B cell (primary cell): ENCODE measurements at regions not wholly inside any gene's neighbourhood (a gene's known extent, or its start where the extent isn't known, plus 50 kb on each side); places are given as distances from the start of the nearest gene placed in this dataset.

Experiments used
- ATAC-seq: fragments of 200-7000 bp; cut with Tn5 transposase; one replicate; pipeline ENCODE4 v1.10.0; 2021; ENCODE audit warnings: low read depth, mild to moderate bottlenecking, moderate number of reproducible peaks, moderate library complexity
- CTCF ChIA-PET: fragments of 350-600 bp; sonication (Branson Sonifier 250); formaldehyde crosslinking; loops from one replicate; lab custom pipeline; 2021; ENCODE audit warnings: antibody characterized with exemption, inconsistent platforms; lab: Charles Lee
- POLR2A ChIA-PET: fragments of 350-600 bp; sonication (Branson Sonifier 250); formaldehyde crosslinking; loops from one replicate; lab custom pipeline; 2021; ENCODE audit warnings: antibody characterized with exemption; lab: Charles Lee
- DNase-seq: peaks from one replicate; pipeline ENCODE4 v3.0.0; 2013
- H2AFZ ChIP-seq: 2 replicates; pipeline ENCODE4 v1.6.1; 2012; ENCODE audit warnings: mild to moderate bottlenecking, low read depth, low read length; ENCODE audit not compliant: insufficient read depth, poor library complexity, severe bottlenecking
- H3K27ac ChIP-seq, 2 donors: 1 replicate in 1 of 2; 2 replicates in 1 of 2; pipeline ENCODE4 v1.5.1; 2012 to 2013; ENCODE audit warnings: low read length in 2 of 2, mild to moderate bottlenecking in 2 of 2, moderate library complexity in 1 of 2
- H3K27me3 ChIP-seq, 4 experiments: fragments of 200-600 bp in 1 of 4; sonication (generic) in 1 of 4; replicated peaks in 1 of 4; 1 replicate in 2 of 4; 2 replicates in 2 of 4; pipeline versions ENCODE4 v1.6.1 to v1.7.0; 2013 to 2016; ENCODE audit warnings: low read length in 3 of 4, mild to moderate bottlenecking in 2 of 4, mixed read lengths in 1 of 4, moderate library complexity in 1 of 4; ENCODE audit not compliant: insufficient read depth in 4 of 4, control insufficient read depth in 3 of 4; ENCODE audit errors: control extremely low read depth in 1 of 4
- H3K36me3 ChIP-seq, 2 experiments: replicated peaks in 1 of 2; 1 replicate in 1 of 2; 2 replicates in 1 of 2; pipeline versions ENCODE4 v1.6.1 to v1.7.1; 2013; ENCODE audit warnings: low read length in 1 of 2; ENCODE audit not compliant: insufficient read depth in 2 of 2, control insufficient read depth in 1 of 2; ENCODE audit errors: control extremely low read depth in 1 of 2, extremely low read depth in 1 of 2
- H3K4me1 ChIP-seq, 2 donors: fragments of 200-600 bp in 1 of 2; sonication (generic) in 1 of 2; 1 replicate in 1 of 2; 2 replicates in 1 of 2; pipeline versions ENCODE4 v1.5.1 to v1.6.1; 2013 to 2017; ENCODE audit warnings: low read length in 2 of 2; ENCODE audit not compliant: control insufficient read depth in 2 of 2, insufficient read depth in 2 of 2
- H3K4me2 ChIP-seq: replicated peaks from 2 replicates; pipeline ENCODE3; 2012; ENCODE audit warnings: mild to moderate bottlenecking, low read depth, low read length; ENCODE audit not compliant: poor library complexity, severe bottlenecking
- H3K4me3 ChIP-seq, 5 experiments: fragments of 200-600 bp in 1 of 5; sonication (generic) in 1 of 5; 1 replicate in 3 of 5; 2 replicates in 2 of 5; pipeline versions ENCODE4 v1.5.1 to v1.7.0; 2011 to 2016; ENCODE audit warnings: low read length in 4 of 5, mild to moderate bottlenecking in 4 of 5, low read depth in 2 of 5, control low read depth in 1 of 5, moderate library complexity in 1 of 5; ENCODE audit not compliant: insufficient read depth in 1 of 5; ENCODE audit errors: control extremely low read depth in 1 of 5, extremely low read depth in 1 of 5
- H3K79me2 ChIP-seq: fragments of 200-600 bp; sonication (generic); one replicate; pipeline ENCODE4 v1.6.0; 2016; ENCODE audit warnings: low read length; ENCODE audit not compliant: control insufficient read depth, insufficient read depth
- H3K9ac ChIP-seq: fragments of 200-600 bp; sonication (generic); 2 replicates; pipeline ENCODE4 v1.6.1; 2017; ENCODE audit warnings: mild to moderate bottlenecking, low read length, moderate library complexity
- H3K9me3 ChIP-seq, 3 donors: one replicate each; pipeline versions ENCODE4 v1.6.1 to v1.7.1; 2013; ENCODE audit warnings: low read length in 2 of 3; ENCODE audit not compliant: control insufficient read depth in 2 of 3, insufficient read depth in 1 of 3; ENCODE audit errors: control extremely low read depth in 1 of 3
- H4K20me1 ChIP-seq: 2 replicates; pipeline ENCODE4 v1.6.0; 2012; ENCODE audit warnings: mild to moderate bottlenecking, low read length; ENCODE audit not compliant: insufficient read depth, control insufficient read depth, poor library complexity, severe bottlenecking
- H3K27ac Mint-ChIP-seq: one replicate; pipeline ENCODE4 v1.8.0; 2021; ENCODE audit warnings: mixed read lengths
- H3K27me3 Mint-ChIP-seq: one replicate; pipeline ENCODE4 v1.8.0; 2021; ENCODE audit warnings: mixed read lengths
- H3K4me1 Mint-ChIP-seq: one replicate; pipeline ENCODE4 v1.8.0; 2021; ENCODE audit warnings: mixed read lengths
- H3K4me3 Mint-ChIP-seq: one replicate; pipeline ENCODE4 v1.8.0; 2021; ENCODE audit warnings: mixed read lengths
- H3K9me3 Mint-ChIP-seq: one replicate; pipeline ENCODE4 v1.8.0; 2022; ENCODE audit warnings: mixed read lengths; ENCODE audit not compliant: insufficient read depth
- CTCF ChIP-seq: fragments of 200-600 bp; IDR thresholded peaks from one replicate; pipeline ENCODE4 v1.8.0; 2022; ENCODE audit warnings: antibody characterized with exemption, mild to moderate bottlenecking
- EZH2 ChIP-seq: IDR thresholded peaks from 2 replicates; pipeline ENCODE4 v1.6.1; 2012; ENCODE audit warnings: borderline replicate concordance, low read depth, mild to moderate bottlenecking, moderate library complexity, low read length; ENCODE audit not compliant: insufficient read depth, poor library complexity, severe bottlenecking
- WGBS: methylation state at CpG from one replicate; pipeline ENCODE4 v1.1.5; 2013; ENCODE audit warnings: missing lambda C conversion rate; ENCODE audit not compliant: insufficient coverage; 5-methylcytosine and 5-hydroxymethylcytosine counted together
- intact Hi-C: fragments of 100-400 bp; cut with micrococcal nuclease; formaldehyde crosslinking; loops from one replicate; pipeline ENCODE4 v1.10.0; 2022

GRCh38 chr21:29475329-29475728 is 176.6 kb downstream of the BACH1 start:
- H2AFZ ChIP-seq = no peak overlapping the region
- H3K4me1 ChIP-seq = peaks cover 0 to 5% of the 10 kb centered on the region in 2 donors
- no peak for ATAC-seq
- peaks cover 0 to 3% (median 1%) of the 10 kb centered on the region in 3 donors for H3K9me3 ChIP-seq
- H3K4me3 Mint-ChIP-seq = no peak overlapping the region
- H3K9me3 Mint-ChIP-seq = no peaks in the 10 kb centered on the region
- no peaks in the 10 kb centered on the region for H3K79me2 ChIP-seq
- no peak overlapping the region for H3K4me3 ChIP-seq
- CTCF ChIA-PET = interaction anchor here (0.6 to 4.2 kb wide), 5 partner anchors 11 to 651 kb away, joined by 3 to 24 read pairs (median 4); no protein-coding TSS in a partner anchor
- no peak overlapping the region for H3K27ac Mint-ChIP-seq
- H3K27ac ChIP-seq = no peak overlapping the region
- H4K20me1 ChIP-seq = no peaks in the 10 kb centered on the region
- H3K9ac ChIP-seq = no peak overlapping the region
- H3K27me3 ChIP-seq = no peaks in the 10 kb centered on the region
- H3K27me3 Mint-ChIP-seq = no peaks in the 10 kb centered on the region
- no peaks in the 10 kb centered on the region for H3K36me3 ChIP-seq
- H3K4me2 ChIP-seq = no peak overlapping the region
- POLR2A ChIA-PET = no interaction called here
- DNase-seq = no peak
- intact Hi-C loops = loop anchor here (10.0 kb wide), 1 partner anchor 1609 kb away; no protein-coding TSS in a partner anchor
- WGBS = no CpG with 5 or more reads among the region's 2 CpGs
- peaks cover 17% of the 10 kb centered on the region for H3K4me1 Mint-ChIP-seq
- no peak for TF ChIP-seq CTCF
- no peak for TF ChIP-seq EZH2

- no peak for DNase-seq
- peaks cover 0 to 3% (median 0%) of the 10 kb centered on the region in 3 donors for H3K9me3 ChIP-seq
- no peak overlapping the region for H3K4me2 ChIP-seq
- H3K4me1 ChIP-seq = peaks cover 0 to 5% of the 10 kb centered on the region in 2 donors
- CTCF ChIA-PET = interaction anchor here (1.0 to 4.2 kb wide), 6 partner anchors 12 to 377 kb away, joined by 3 to 24 read pairs (median 4); no protein-coding TSS in a partner anchor
- no peak overlapping the region for H3K27ac Mint-ChIP-seq
- H3K9ac ChIP-seq = no peak overlapping the region
- H3K4me3 ChIP-seq = no peak overlapping the region
- no peak for ATAC-seq
- no peak for TF ChIP-seq EZH2
- TF ChIP-seq CTCF = no peak
- no peaks in the 10 kb centered on the region for H3K9me3 Mint-ChIP-seq
- no peaks in the 10 kb centered on the region for H4K20me1 ChIP-seq
- no peaks in the 10 kb centered on the region for H3K36me3 ChIP-seq
- no peak overlapping the region for H3K4me3 Mint-ChIP-seq
- no peak overlapping the region for H3K27ac ChIP-seq
- H3K27me3 ChIP-seq = no peaks in the 10 kb centered on the region
- H2AFZ ChIP-seq = no peak overlapping the region
- H3K79me2 ChIP-seq = no peaks in the 10 kb centered on the region
- POLR2A ChIA-PET = no interaction called here
- H3K27me3 Mint-ChIP-seq = no peaks in the 10 kb centered on the region
- peaks cover 8% of the 10 kb centered on the region for H3K4me1 Mint-ChIP-seq
- WGBS = 100% methylated on average over 4 of the region's 5 CpGs
- intact Hi-C loops = loop anchor here (10.0 kb wide), 1 partner anchor 1607 kb away; no protein-coding TSS in a partner anchor
Measured at GRCh38 chr21:29477347-29477746, 178.6 kb downstream of the BACH1 start.
